ENCODE measurements at regions not wholly inside any gene's neighbourhood (a gene's known extent, or its start where the extent isn't known, plus 50 kb on each side); places are given as distances from the start of the nearest gene placed in this dataset.

DNA sequence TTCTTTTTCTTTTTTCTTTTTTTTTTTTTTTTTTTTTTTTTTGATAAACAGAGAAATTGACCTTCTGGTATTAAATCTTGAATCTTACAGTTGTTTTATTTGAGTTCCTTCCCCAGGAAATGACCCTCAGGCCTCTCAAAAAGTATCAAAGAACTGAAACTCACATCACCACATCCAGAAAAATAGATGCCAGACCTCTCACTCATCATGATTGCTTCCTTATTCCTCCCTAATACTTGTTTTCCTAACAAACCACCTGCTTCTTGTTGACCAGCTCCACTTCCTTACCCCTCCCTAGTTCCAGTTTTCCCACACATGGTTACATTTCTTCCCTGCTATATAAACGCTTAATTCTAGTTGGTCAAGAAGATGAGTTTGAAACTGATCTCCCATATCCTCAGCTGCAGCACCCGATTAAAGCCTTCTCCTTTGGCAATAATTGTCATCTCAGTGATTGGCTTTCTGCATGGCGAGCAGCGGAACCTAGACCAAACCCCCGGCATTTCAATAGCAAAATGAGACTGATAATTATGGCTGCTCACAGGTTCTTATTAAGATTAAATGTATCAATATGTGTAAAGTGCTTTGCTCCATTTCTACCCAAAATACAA, 681.1 kb upstream of the AUTS2 start (continued):
- TF ChIP-seq, protein P1, sequence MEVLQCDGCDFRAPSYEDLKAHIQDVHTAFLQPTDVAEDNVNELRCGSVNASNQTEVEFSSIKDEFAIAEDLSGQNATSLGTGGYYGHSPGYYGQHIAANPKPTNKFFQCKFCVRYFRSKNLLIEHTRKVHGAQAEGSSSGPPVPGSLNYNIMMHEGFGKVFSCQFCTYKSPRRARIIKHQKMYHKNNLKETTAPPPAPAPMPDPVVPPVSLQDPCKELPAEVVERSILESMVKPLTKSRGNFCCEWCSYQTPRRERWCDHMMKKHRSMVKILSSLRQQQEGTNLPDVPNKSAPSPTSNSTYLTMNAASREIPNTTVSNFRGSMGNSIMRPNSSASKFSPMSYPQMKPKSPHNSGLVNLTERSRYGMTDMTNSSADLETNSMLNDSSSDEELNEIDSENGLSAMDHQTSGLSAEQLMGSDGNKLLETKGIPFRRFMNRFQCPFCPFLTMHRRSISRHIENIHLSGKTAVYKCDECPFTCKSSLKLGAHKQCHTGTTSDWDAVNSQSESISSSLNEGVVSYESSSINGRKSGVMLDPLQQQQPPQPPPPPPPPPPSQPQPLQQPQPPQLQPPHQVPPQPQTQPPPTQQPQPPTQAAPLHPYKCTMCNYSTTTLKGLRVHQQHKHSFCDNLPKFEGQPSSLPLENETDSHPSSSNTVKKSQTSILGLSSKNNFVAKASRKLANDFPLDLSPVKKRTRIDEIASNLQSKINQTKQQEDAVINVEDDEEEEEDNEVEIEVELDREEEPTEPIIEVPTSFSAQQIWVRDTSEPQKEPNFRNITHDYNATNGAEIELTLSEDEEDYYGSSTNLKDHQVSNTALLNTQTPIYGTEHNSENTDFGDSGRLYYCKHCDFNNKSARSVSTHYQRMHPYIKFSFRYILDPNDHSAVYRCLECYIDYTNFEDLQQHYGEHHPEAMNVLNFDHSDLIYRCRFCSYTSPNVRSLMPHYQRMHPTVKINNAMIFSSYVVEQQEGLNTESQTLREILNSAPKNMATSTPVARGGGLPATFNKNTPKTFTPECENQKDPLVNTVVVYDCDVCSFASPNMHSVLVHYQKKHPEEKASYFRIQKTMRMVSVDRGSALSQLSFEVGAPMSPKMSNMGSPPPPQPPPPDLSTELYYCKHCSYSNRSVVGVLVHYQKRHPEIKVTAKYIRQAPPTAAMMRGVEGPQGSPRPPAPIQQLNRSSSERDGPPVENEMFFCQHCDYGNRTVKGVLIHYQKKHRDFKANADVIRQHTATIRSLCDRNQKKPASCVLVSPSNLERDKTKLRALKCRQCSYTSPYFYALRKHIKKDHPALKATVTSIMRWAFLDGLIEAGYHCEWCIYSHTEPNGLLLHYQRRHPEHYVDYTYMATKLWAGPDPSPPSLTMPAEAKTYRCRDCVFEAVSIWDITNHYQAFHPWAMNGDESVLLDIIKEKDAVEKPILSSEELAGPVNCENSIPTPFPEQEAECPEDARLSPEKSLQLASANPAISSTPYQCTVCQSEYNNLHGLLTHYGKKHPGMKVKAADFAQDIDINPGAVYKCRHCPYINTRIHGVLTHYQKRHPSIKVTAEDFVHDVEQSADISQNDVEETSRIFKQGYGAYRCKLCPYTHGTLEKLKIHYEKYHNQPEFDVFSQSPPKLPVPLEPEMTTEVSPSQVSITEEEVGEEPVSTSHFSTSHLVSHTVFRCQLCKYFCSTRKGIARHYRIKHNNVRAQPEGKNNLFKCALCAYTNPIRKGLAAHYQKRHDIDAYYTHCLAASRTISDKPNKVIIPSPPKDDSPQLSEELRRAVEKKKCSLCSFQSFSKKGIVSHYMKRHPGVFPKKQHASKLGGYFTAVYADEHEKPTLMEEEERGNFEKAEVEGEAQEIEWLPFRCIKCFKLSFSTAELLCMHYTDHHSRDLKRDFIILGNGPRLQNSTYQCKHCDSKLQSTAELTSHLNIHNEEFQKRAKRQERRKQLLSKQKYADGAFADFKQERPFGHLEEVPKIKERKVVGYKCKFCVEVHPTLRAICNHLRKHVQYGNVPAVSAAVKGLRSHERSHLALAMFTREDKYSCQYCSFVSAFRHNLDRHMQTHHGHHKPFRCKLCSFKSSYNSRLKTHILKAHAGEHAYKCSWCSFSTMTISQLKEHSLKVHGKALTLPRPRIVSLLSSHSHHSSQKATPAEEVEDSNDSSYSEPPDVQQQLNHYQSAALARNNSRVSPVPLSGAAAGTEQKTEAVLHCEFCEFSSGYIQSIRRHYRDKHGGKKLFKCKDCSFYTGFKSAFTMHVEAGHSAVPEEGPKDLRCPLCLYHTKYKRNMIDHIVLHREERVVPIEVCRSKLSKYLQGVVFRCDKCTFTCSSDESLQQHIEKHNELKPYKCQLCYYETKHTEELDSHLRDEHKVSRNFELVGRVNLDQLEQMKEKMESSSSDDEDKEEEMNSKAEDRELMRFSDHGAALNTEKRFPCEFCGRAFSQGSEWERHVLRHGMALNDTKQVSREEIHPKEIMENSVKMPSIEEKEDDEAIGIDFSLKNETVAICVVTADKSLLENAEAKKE (CRISPR knock-in tag; IDR thresholded peaks at IDR 0.05), result no peak
- no peak for TF ChIP-seq STAT1 (IDR thresholded peaks at IDR 0.05; ENCODE audit: unreplicated experiment)
- TF ChIP-seq, protein P2, sequence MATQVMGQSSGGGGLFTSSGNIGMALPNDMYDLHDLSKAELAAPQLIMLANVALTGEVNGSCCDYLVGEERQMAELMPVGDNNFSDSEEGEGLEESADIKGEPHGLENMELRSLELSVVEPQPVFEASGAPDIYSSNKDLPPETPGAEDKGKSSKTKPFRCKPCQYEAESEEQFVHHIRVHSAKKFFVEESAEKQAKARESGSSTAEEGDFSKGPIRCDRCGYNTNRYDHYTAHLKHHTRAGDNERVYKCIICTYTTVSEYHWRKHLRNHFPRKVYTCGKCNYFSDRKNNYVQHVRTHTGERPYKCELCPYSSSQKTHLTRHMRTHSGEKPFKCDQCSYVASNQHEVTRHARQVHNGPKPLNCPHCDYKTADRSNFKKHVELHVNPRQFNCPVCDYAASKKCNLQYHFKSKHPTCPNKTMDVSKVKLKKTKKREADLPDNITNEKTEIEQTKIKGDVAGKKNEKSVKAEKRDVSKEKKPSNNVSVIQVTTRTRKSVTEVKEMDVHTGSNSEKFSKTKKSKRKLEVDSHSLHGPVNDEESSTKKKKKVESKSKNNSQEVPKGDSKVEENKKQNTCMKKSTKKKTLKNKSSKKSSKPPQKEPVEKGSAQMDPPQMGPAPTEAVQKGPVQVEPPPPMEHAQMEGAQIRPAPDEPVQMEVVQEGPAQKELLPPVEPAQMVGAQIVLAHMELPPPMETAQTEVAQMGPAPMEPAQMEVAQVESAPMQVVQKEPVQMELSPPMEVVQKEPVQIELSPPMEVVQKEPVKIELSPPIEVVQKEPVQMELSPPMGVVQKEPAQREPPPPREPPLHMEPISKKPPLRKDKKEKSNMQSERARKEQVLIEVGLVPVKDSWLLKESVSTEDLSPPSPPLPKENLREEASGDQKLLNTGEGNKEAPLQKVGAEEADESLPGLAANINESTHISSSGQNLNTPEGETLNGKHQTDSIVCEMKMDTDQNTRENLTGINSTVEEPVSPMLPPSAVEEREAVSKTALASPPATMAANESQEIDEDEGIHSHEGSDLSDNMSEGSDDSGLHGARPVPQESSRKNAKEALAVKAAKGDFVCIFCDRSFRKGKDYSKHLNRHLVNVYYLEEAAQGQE (IDR thresholded peaks at IDR 0.05; ENCODE audit: unreplicated experiment), result no peak
- TF ChIP-seq EZH2phosphoT487 (IDR thresholded peaks at IDR 0.05; ENCODE audit: unreplicated experiment), result no peak
- no peak for TF ChIP-seq POLR2AphosphoS5 (IDR thresholded peaks at IDR 0.05; ENCODE audit: low read depth)

DNA sequence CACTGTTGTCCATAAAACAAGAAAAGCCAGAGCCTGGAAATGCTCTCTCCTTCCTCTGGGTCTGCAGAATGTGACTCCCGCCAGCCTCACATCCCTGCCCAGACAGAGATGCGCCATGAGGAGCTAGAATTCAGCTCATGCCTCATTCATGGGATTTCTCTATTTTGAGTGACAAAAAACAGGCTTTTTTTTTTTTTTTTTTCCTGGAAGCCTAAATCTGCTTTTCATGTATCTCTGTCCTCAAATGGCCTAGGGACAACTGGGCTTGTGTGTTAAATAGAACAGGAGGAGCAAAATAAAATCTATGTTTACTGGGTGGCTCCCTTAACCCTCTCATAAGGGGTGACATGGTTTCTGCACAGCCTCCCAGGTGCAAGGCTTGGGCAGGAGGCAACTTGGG, 679.7 kb upstream of the AUTS2 start:
- peaks cover 96% of the 10 kb centered on the region for H3K9me3 Mint-ChIP-seq
- H3K9me2 ChIP-seq (ENCODE audit: insufficient read depth), result no peaks in the 10 kb centered on the region
- H3K27ac ChIP-seq (ENCODE audit: low read depth), result no peak overlapping the region
- H3K36me3 ChIP-seq (ENCODE audit: insufficient read depth), result no peaks in the 10 kb centered on the region
- no peaks in the 10 kb centered on the region for H3K27me3 ChIP-seq (ENCODE audit: insufficient read depth)
- no peaks in the 10 kb centered on the region for H4K20me1 ChIP-seq (replicated peaks; ENCODE audit: insufficient read depth)
- H3K27ac Mint-ChIP-seq, result no peak overlapping the region
- DNase-seq (ENCODE audit: low spot score) (no peak), ATAC-seq (no peak)
- no peak overlapping the region for H2AFZ ChIP-seq
- no peaks in the 10 kb centered on the region for H3K4me1 Mint-ChIP-seq
- TF ChIP-seq STAT1 (IDR thresholded peaks at IDR 0.05; ENCODE audit: unreplicated experiment) (no peak), EZH2 (IDR thresholded peaks at IDR 0.05; ENCODE audit: low read depth, unreplicated experiment) (no peak), ZNF114 (CRISPR knock-in tag; IDR thresholded peaks at IDR 0.05) (no peak), ZNF331 (CRISPR knock-in tag; IDR thresholded peaks at IDR 0.05; ENCODE audit: low read depth) (no peak), CREB1 (CRISPR knock-in tag; IDR thresholded peaks at IDR 0.05; ENCODE audit: low read depth) (no peak), POLR2AphosphoS5 (IDR thresholded peaks at IDR 0.05; ENCODE audit: low read depth) (no peak), NANOG (IDR thresholded peaks at IDR 0.05; ENCODE audit: borderline replicate concordance) (no peak)
- TF ChIP-seq, protein P3, sequence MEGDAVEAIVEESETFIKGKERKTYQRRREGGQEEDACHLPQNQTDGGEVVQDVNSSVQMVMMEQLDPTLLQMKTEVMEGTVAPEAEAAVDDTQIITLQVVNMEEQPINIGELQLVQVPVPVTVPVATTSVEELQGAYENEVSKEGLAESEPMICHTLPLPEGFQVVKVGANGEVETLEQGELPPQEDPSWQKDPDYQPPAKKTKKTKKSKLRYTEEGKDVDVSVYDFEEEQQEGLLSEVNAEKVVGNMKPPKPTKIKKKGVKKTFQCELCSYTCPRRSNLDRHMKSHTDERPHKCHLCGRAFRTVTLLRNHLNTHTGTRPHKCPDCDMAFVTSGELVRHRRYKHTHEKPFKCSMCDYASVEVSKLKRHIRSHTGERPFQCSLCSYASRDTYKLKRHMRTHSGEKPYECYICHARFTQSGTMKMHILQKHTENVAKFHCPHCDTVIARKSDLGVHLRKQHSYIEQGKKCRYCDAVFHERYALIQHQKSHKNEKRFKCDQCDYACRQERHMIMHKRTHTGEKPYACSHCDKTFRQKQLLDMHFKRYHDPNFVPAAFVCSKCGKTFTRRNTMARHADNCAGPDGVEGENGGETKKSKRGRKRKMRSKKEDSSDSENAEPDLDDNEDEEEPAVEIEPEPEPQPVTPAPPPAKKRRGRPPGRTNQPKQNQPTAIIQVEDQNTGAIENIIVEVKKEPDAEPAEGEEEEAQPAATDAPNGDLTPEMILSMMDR (conservative IDR thresholded peaks at IDR 0.05; ENCODE audit: low read depth in 2 of 2), result no peak
- H3K4me3 ChIP-seq, result no peak overlapping the region
- no peak overlapping the region for H3K4me2 ChIP-seq
- H3K27me3 Mint-ChIP-seq (ENCODE audit: insufficient read depth, low read depth, poor library complexity), result peaks cover 3% of the 10 kb centered on the region
- no peaks in the 10 kb centered on the region for H3K79me2 ChIP-seq (replicated peaks; ENCODE audit: insufficient read depth)
- H3K4me3 Mint-ChIP-seq, result no peak overlapping the region
- no peaks in the 10 kb centered on the region for H3F3A ChIP-seq (replicated peaks; ENCODE audit: low read depth)
- H3K36me3 Mint-ChIP-seq (ENCODE audit: low read depth), result peaks cover 55% of the 10 kb centered on the region
- H3K4me1 ChIP-seq (ENCODE audit: insufficient read depth), result no peaks in the 10 kb centered on the region
